GM06990 (cell line): ENCODE measurements at regions not wholly inside any gene's neighbourhood (a gene's known extent, or its start where the extent isn't known, plus 50 kb on each side); places are given as distances from the start of the nearest gene placed in this dataset.

ENCODE experiments used
- DNase-seq: peaks from one replicate; pipeline ENCODE4 v3.0.0-alpha.2; 2011; ENCODE audit not compliant: insufficient read length; ENCODE audit errors: extremely low read depth
- H3K27me3 ChIP-seq: replicated peaks from 2 replicates; pipeline ENCODE4 v1.6.0; 2011; ENCODE audit warnings: low read length; ENCODE audit not compliant: control insufficient read depth, insufficient read depth
- H3K36me3 ChIP-seq: 2 replicates; pipeline ENCODE4 v1.5.1; 2011; ENCODE audit warnings: low read length; ENCODE audit not compliant: control insufficient read depth, insufficient read depth
- H3K4me3 ChIP-seq: replicated peaks from 2 replicates; pipeline ENCODE4 v1.5.1; 2011; ENCODE audit warnings: low read depth, mild to moderate bottlenecking, control low read depth, low read length
- CTCF ChIP-seq: IDR thresholded peaks from 2 replicates; pipeline ENCODE4 v1.5.1; 2011; ENCODE audit warnings: low read length, control low read depth, mild to moderate bottlenecking, inconsistent platforms; ENCODE audit not compliant: insufficient read depth, poor library complexity, severe bottlenecking

DNA sequence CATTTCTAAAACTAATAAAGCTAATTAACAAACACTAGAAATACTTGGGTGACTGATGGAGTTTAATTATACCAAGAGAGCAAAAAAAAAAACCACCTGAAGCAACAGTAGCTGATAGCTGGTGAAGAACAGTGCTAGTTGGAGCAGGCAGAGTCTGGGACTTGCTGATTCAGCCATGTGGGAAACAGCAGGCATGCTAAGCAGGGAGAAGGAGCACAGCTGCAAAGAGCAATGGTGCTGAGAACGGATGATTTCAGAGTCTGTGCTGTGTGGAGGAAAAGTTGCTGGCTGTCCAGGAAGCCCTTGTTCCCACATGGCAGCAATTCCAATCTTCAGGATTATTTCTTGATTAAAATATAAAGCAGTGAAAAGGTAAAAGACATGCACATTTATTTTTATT is 68.8 kb downstream of the NPY1R start:
- Histone ChIP-seq H3K27me3 (no peaks in the 10 kb centered on the region), H3K36me3 (no peaks in the 10 kb centered on the region), H3K4me3 (no peak overlapping the region)
- TF ChIP-seq CTCF, result no peak
- no peak for DNase-seq

GRCh38 chr4:163256680-163257343 is 75.6 kb downstream of the NPY1R start:
- Histone ChIP-seq H3K27me3 (no peaks in the 10 kb centered on the region; the same call in 1 of the 2 replicates), H3K36me3 (no peaks in the 10 kb centered on the region), H3K4me3 (no peak overlapping the region)
- no peak for TF ChIP-seq CTCF
- DNase-seq, result no peak

GRCh38 chr4:163251204-163251603 is 81.2 kb downstream of the NPY1R start:
- DNase-seq, result no peak
- TF ChIP-seq CTCF, result peak; percentile 29
- no peaks in the 10 kb centered on the region for H3K36me3 ChIP-seq
- no peaks in the 10 kb centered on the region; the same call in 1 of the 2 replicates for H3K27me3 ChIP-seq
- H3K4me3 ChIP-seq, result no peak overlapping the region

- DNase-seq, result no peak
- no peaks in the 10 kb centered on the region for H3K36me3 ChIP-seq
- no peaks in the 10 kb centered on the region; the same call in 1 of the 2 replicates for H3K27me3 ChIP-seq
- no peak for TF ChIP-seq CTCF
- H3K4me3 ChIP-seq, result no peak overlapping the region
Observed at GRCh38 chr4:163249042-163249441, 82.4 kb upstream of the NAF1 start.

DNA sequence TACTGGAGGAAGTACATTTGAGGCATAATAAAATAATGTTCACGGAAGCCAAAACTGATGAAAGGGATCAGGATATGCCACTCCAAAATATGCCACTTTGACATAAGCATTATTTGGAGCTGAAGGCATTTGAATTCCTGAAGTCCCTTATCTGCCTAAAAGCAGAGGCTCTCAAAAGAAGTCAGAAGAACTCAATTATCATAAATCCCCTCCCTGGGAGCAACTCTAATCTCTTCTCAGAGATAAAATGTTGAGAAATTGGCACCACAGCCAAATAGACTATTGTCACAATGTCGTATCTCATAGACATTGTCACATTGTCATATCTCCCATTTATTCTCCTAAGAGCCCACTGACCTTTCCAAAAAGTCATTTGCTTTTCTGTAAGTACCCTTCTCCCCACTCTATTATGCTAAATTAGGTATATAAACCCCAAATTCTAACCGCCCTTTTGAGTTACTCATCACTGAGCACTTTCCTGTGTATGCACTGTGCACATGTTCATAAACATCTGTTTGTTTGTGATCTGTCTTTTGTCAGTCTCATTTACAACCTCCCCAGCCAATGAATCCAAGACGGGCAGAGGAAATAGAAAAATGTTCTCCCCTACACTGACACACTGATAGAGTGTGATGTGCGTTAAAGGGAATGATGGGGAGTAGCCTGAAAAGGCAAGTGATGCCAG is 78.5 kb upstream of the NAF1 start:
- no peaks in the 10 kb centered on the region for H3K36me3 ChIP-seq
- no peaks in the 10 kb centered on the region for H3K27me3 ChIP-seq
- DNase-seq, result no peak
- H3K4me3 ChIP-seq, result no peak overlapping the region
- no peak for TF ChIP-seq CTCF
